ENCODE measurements at regions not wholly inside any gene's neighbourhood (a gene's known extent, or its start where the extent isn't known, plus 50 kb on each side); places are given as distances from the start of the nearest gene placed in this dataset.

DNA sequence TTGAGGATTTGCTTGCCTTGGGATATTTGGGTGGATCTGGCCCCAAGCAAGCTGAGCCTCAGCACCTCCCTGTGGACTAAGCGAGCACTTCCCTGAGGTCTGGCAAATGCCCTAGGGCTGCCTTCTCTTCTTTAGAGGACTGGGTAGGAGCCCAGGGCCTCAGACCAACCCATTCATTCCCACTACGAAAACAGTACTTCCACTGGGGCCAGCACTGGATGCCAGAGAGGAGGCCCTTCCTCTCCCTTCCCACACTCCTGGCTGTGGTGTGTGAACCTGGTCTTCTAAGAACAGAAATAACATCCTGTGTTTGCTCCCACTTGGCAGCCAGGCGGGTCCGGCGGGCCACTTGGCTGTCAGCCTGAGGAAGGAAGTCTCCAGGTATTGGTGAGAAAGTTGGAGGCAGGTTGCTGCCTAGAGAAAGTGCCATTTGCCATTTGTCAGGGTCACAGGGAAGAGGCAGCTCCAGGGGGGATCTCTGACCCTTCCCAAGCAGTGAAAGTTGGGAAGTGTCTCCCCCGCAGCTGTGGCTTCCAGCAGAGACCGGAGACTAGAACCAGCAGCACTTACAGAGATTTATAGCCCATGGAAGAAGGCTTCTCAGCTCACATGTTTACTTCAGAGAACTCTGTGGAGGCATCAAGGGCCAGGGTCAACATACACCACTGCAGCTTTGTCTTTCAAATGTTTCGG is 323.5 kb downstream of the SIPA1L2 start:
- DNase-seq, result no peak

- no peak for DNase-seq
Measured at GRCh38 chr1:232305050-232305449, 324.9 kb downstream of the SIPA1L2 start.

DNA sequence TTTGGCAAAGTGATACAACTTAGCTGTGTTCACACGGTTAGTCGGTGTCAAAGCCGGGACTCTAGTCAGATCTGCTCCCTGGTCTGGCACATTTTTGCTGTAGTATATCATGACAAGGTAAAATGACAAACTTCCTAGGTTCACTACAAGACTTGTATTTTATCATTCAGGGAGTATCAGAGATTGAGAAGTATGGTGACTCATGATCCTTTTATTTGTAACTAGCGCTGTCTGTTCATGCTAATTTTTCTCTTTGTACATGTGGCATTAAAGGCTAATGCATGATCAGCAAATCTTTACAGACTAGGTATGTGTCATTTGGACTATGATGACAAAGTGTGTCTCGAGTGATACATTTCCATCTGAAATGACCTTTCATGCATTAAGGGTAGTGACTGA is 326.7 kb downstream of the SIPA1L2 start:
- DNase-seq, result no peak

DNA sequence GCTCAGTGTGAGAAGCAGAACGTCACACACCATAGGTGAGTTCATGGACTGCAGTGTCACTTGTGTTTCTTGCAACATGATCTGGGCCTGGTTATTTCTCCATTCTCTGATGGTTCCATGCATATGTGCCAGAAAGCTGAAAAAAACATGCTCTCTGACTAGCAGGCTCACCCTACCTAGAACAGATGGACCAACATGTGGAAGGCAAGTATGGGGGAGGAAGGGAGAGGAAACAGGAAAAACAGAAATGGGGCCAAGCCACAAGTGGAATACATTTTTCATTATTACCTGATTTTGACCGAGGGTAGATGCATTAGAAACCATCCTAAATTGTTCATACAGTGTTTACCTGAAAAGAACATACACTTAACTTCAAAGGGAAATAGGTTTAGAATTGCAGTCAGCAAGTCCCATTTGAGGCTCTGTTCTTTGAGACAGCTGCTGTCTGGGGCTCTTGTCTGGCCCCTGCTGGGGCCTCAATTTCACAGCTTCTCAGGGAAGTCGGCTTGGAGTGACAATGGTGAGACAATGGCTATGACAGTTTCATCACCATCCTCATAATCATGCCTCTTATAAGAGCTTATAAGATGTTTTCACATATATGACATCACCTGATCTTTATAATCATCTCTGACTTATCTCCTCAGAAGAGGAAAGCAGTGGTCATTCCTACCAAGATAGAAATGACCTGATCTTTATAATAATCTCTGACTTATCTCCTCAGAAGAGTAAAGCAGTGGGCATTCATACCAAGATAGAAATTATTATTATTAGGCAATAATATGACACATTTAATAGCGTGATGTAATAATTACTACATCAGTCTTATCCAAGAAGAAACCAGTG is 327.3 kb downstream of the SIPA1L2 start:
- DNase-seq, result no peak

GRCh38 chr1:232301246-232301645 is 328.7 kb downstream of the SIPA1L2 start:
- DNase-seq, result no peak

DNA sequence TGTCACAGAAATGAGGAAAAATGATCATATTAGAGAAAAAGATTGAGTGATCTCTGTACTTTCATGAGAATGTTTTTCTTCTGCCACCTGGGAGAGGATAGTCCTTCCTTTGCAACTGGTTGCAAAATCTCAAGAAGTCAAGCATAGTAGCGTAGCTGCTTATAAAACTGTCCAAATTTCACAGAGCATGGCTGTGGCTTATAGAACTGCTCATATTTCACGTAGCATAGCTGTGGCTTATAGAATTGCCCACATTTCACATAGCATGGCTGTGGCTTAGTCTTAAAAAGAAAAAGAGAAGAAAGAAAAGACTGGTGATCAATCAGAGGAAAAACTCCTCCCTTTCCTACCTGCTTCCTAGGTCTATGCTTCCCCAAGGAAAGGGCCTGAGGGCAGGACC is 329.5 kb downstream of the SIPA1L2 start:
- DNase-seq, result peak; percentile 32

DNA sequence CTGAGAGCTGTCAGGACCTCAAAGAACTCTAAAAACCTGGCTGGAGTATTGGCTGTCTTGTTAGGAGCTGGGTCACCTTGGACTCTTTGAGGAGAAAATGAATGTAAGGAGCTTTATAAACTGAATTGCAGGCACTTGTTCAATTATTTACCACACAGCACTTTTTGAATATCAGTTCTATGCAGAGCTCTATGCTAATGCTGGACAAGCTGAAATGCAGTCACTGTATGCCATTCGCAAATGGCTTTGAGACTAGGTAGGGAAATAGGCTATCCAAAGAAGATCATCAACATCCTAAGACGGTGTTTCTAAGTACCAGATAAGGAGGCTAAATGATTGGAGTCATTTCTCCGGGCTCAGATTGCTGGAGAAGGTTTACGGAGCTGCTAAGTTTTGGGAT is 333.5 kb downstream of the SIPA1L2 start:
- no peak for DNase-seq

DNA sequence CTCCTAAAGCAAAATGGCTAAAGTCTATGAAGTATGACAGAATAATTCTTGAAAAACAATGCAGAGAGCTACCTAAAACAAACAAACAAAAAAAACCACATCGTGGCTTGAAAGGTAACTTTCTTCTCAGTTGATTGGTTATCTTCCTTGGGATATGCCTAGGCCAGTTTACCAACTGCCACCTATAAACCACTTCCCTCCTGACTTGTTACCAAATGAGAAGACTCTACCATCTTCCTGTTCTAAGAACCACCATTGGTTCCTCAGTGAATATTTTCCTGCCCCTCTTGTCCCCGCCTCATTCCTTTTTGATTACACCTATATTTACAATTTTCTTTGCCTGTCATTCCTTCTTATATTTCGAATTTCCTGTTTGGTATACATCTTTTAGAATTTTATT is 336.6 kb downstream of the SIPA1L2 start:
- no peak for DNase-seq

DNA sequence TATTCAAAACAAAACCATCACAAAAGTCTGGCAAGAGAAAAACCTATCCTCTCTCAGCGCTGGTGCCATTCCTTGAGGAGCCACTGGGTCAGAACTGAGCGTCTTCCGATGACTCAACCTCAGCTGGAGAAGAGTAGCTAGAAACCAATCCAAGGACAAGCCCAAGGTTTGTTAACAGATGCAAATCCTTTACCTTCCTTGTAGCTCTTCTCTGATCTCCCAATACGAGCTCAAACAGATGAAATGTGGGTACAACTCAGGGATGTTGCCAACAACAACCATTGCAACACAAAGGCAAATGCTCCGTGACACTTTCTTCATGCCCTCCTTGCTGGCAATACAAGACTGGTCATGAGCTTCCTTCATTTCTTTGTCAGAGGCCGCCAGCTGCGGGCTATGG is 337.1 kb downstream of the SIPA1L2 start:
- DNase-seq, result no peak

DNA sequence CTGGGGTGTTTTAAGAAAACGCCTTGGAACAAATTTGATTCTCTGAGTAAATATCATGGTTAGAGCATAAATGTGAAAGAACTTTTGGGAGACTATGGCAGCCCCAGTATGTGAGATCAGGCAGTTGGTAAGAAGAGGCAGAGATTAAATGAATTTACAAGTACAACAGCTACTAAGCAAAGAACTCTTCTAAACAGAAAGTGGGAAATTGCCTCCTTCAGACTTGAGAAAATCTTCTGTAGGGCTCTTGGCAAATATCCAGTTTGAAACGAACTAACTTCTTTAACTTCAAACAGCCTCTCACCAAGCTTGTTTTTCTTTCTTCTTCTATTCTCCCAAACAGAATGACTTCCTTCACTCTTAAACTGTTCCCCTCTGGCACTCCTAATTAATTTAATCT is 337.7 kb downstream of the SIPA1L2 start:
- DNase-seq, result no peak

- DNase-seq, result no peak
Measured at GRCh38 chr1:232291681-232292080, 338.3 kb downstream of the SIPA1L2 start.

- no peak for DNase-seq
Measured at GRCh38 chr1:232291261-232291660, 338.7 kb downstream of the SIPA1L2 start.

DNA sequence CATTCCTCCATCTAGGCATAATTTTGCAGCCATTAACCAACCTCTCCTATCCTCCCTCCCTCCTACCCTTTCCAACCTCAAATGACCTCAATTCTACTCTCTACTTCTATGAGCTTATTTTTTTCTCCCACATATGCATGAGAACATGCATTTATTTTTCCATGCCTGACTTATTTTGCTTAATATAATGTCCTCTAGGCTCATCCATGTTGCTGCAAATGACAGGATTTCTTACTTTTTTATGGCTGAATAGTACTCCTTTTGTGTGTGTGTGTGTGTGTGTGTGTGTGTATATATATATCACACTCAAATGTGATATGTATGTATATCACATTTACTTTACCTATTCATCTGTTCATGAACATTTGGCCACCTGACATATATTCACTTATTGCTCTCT is 339.4 kb downstream of the SIPA1L2 start:
- DNase-seq, result no peak

- peak; percentile 67 for DNase-seq
Measured at GRCh38 chr1:232287676-232288569, 342.0 kb downstream of the SIPA1L2 start.

GRCh38 chr1:232285138-232285537 is 344.8 kb downstream of the SIPA1L2 start:
- no peak for DNase-seq

DNA sequence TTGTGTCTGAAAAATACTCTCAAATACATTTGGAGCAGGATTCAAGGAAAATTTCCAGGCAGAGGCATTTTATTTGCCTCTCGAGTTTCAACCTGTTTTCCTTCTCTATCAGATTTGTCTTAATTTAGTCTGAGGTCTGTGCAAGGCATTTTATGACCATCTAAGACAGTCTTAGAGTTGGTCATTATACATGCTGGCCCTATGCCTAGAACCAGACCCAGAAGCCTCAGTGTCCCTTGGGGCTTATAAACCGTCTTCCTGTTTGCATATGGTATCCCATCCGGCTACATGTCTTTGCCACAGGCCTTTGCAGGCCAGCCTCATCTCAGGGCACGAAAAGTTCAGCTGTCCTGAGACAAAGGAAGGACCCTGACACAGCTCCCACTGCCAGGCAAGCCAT is 346.1 kb downstream of the SIPA1L2 start:
- peak; percentile 63 for DNase-seq

DNA sequence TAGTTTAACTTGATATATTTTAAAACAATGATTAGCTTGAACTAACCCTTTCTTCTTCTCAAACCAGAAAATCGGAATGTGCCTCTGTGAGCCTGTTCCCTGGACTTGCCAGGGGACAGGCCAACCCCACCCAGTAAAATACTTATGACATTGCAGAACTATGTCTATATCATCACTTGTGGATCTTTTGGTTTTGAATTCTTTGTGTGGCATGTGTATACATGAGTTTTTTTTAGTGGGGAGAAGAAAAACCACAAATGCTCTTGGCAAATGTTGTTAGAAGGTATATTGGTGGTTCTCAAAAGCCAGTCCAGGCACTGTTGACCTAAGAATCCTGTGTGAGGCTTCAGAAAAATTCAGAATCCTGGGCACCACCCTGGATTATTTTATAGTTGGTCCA is 347.4 kb downstream of the SIPA1L2 start:
- peak; percentile 80 for DNase-seq

GRCh38 chr1:232280910-232281309 is 349.0 kb downstream of the SIPA1L2 start:
- DNase-seq, result no peak

DNA sequence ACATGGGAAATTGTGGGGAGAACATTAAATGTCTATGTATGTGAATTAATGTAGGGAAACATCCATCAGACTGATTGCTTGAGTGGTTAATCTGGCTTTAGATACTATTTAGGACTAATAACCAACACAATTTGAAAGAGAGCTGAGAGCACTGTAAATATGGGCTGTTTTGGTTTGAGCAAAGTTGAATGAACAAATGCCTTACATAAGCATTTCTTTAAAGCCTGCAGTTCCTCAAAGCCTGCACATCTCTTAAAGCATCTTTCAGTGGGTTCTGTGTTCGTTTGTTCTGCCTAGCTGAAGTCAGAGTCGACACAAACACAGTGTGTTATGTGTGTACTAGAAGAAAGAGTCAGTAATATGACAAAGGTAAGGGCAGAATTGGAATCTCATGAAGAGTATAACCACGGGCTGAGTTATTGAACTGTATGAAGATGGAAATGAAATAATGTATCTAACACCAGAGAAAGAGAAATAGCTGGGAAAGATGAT is 350.0 kb downstream of the SIPA1L2 start:
- DNase-seq, result no peak

DNA sequence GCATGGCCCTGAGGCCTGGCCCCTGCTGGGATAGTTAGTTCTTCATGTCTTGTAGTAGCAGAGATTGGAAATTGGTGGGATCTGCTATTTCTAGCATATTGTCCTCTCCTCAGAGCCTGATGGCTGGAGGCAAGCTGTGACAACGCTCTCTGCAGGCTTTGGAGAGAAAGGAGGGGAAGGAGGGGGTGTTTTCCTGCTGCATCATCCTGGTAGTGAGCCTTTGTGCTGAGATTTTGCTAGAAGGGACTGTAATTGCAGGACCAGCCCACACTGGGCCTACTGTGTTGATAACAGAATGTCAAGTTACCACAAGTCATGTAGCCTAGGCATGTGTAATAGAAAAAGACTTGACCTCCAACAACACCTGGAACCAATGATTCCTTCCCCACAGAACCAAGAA is 351.0 kb downstream of the SIPA1L2 start:
- no peak for DNase-seq

DNA sequence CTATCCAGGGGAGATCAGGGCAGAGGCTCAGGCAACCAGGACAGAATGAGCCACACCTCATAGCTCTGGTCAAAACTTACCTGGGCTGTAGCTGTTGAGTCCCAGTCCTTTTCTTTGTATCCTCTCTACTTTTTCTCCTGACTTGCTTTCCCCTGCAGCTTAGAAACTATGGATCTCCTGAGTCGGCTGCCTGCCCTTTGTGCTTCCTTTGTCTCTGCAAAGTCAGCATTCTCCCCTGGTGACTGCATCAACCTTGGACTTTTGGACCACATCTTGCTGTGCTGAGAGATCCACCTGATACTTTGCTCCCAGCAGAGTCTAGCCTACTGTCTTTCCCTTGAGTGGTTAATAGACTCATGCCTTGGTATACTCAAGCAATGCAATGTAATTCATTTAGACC is 353.3 kb downstream of the SIPA1L2 start:
- no peak for DNase-seq

DNA sequence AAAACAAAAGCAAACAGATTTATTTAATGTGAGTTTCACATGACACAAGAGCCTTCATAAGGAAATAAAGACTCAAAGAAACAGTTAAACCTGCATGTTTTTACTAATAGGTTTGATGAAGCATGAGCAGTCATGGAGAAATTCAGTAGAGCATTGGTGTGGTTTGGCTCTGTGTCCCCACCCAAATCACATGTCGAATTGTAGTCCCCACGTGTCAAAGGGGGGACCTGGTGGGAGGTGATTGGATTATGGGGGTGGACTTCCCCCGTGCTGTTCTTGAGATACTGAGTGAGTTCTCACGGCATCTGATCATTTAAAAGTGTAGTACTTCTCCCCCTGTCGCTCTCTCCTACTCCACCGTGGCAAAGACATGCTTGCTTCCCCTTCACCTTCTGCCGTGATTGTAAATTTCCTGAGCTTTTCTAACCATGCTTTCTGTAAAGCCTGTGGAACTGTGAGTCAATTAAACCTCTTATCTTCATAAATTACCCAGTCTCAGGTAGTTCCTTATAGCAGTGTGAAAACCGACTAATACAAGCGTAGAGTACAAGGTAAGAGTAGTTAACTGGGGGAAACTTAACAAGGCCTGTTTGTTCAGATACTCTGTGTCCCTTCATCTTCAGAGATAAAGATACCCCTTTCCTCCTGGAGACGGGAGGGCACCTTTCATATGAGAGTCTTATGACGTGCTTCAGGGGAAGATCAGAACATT is 354.8 kb downstream of the SIPA1L2 start:
- DNase-seq, result no peak
